SH-SY5Y (cell line): ENCODE measurements at regions not wholly inside any gene's neighbourhood (a gene's known extent, or its start where the extent isn't known, plus 50 kb on each side); places are given as distances from the start of the nearest gene placed in this dataset.

Experiments used
- GATA2 ChIP-seq: IDR thresholded peaks from 2 replicates; pipeline ENCODE4 v1.6.1; 2011; ENCODE audit warnings: mild to moderate bottlenecking, low read depth, low read length
- GATA3 ChIP-seq: IDR thresholded peaks from 2 replicates; pipeline ENCODE4 v1.6.1; 2011; ENCODE audit warnings: low read depth, mild to moderate bottlenecking, low read length, moderate library complexity

DNA sequence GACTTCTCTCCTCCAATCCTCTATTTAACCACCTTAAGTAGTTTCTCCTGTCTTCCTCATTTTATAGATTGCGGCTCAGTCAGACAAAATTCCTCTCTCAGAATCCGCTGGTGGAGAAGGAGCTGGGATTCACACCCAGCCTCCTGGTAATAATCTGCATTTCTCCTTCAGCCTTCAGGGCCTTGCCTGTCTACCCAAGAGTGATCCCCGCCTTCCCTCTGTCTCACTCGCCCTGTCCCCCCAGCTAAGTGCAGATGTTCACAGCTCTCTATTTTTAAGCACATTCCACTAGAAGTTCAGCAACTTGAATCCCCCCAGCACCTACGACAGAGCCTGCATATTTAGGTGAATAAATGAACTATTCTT lies 212.5 kb upstream of the HAAO start:
- no peak for TF ChIP-seq GATA2
- no peak for TF ChIP-seq GATA3
